ENCODE measurements at regions not wholly inside any gene's neighbourhood (a gene's known extent, or its start where the extent isn't known, plus 50 kb on each side); places are given as distances from the start of the nearest gene placed in this dataset.

- DNase-seq (ENCODE audit: low read depth, low spot score) (no peak), ATAC-seq (no peak), FAIRE-seq (no peak)
- in situ Hi-C loops (cut with MboI) (no loop called here), intact Hi-C loops (cut with micrococcal nuclease; ENCODE audit: unreplicated experiment) (no loop called here)
- Histone ChIP-seq H3K9me3 (replicated peaks; ENCODE audit: control insufficient read depth, insufficient read depth, low read length) (no peaks in the 10 kb centered on the region), H3K79me2 (ENCODE audit: control insufficient read depth, insufficient read depth, low read length) (no peaks in the 10 kb centered on the region), H3K4me3 (no peak overlapping the region), H3K4me1 (ENCODE audit: control insufficient read depth, insufficient read depth, low read length) (no peaks in the 10 kb centered on the region), H3K27ac (ENCODE audit: control insufficient read depth, insufficient read depth) (no peak overlapping the region), H3K9ac (ENCODE audit: control insufficient read depth, insufficient read depth, low read length) (no peak overlapping the region), H3K36me3 (ENCODE audit: control insufficient read depth in 2 of 2, insufficient read depth in 2 of 2, low read length in 1 of 2) (no peaks in the 10 kb centered on the region), H2AFZ (ENCODE audit: control insufficient read depth, low read depth, low read length) (no peak overlapping the region), H3K27me3 (replicated peaks in 1 of 2; ENCODE audit: control insufficient read depth in 2 of 2, insufficient read depth in 2 of 2, low read length in 1 of 2) (no peaks in the 10 kb centered on the region), H4K20me1 (ENCODE audit: control insufficient read depth, insufficient read depth) (no peaks in the 10 kb centered on the region), H3K4me2 (ENCODE audit: control insufficient read depth, insufficient read depth) (no peak overlapping the region)
- SMC1A ChIA-PET (ENCODE audit: uncharacterized antibody, unreplicated experiment) = no interaction called here
- no TSS peak for BruUV-seq (replicated peaks)
- POLR2A ChIA-PET = no interaction called here
- RAD21 ChIA-PET (ENCODE audit: unreplicated experiment) = no interaction called here
- CTCF ChIA-PET = no interaction called here
- TF ChIP-seq ZNF207 (IDR thresholded peaks at IDR 0.05; ENCODE audit: borderline replicate concordance) (no peak), NFYB (IDR thresholded peaks at IDR 0.05; ENCODE audit: insufficient read depth, low read depth, low read length) (no peak), IRF5 (IDR thresholded peaks at IDR 0.05; ENCODE audit: borderline replicate concordance) (no peak), CREM (IDR thresholded peaks at IDR 0.05; ENCODE audit: low read depth) (no peak), MEF2A (IDR thresholded peaks at IDR 0.05; ENCODE audit: insufficient read depth, low read depth, low read length) (no peak)
Measured at GRCh38 chr18:73421010-73421409, 553.2 kb upstream of the NETO1 start.

- no peaks in the 10 kb centered on the region for H3K4me1 ChIP-seq (ENCODE audit: control insufficient read depth, insufficient read depth, low read length)
- intact Hi-C loops (cut with micrococcal nuclease; ENCODE audit: unreplicated experiment) (no loop called here), in situ Hi-C loops (cut with MboI) (no loop called here)
- SMC1A ChIA-PET (ENCODE audit: uncharacterized antibody, unreplicated experiment) = no interaction called here
- DNase-seq (ENCODE audit: low read depth, low spot score) = no peak
- no peak for ATAC-seq
- no peaks in the 10 kb centered on the region for H3K79me2 ChIP-seq (ENCODE audit: control insufficient read depth, insufficient read depth, low read length)
- RAD21 ChIA-PET (ENCODE audit: unreplicated experiment) = no interaction called here
- no peak for FAIRE-seq
- H3K36me3 ChIP-seq (ENCODE audit: control insufficient read depth in 2 of 2, insufficient read depth in 2 of 2, low read length in 1 of 2) = no peaks in the 10 kb centered on the region
- POLR2A ChIA-PET = no interaction called here
- H3K27ac ChIP-seq (ENCODE audit: control insufficient read depth, insufficient read depth) = no peak overlapping the region
- H4K20me1 ChIP-seq (ENCODE audit: control insufficient read depth, insufficient read depth) = no peaks in the 10 kb centered on the region
- no peak overlapping the region for H3K4me3 ChIP-seq
- H3K9ac ChIP-seq (ENCODE audit: control insufficient read depth, insufficient read depth, low read length) = no peak overlapping the region
- CTCF ChIA-PET = interaction anchor here (1.3 kb wide), 1 partner anchor 14 kb away, joined by 3 read pairs; no protein-coding TSS in a partner anchor
- H2AFZ ChIP-seq (ENCODE audit: control insufficient read depth, low read depth, low read length) = no peak overlapping the region
- H3K9me3 ChIP-seq (replicated peaks; ENCODE audit: control insufficient read depth, insufficient read depth, low read length) = no peaks in the 10 kb centered on the region
- H3K27me3 ChIP-seq (replicated peaks in 1 of 2; ENCODE audit: control insufficient read depth in 2 of 2, insufficient read depth in 2 of 2, low read length in 1 of 2) = no peaks in the 10 kb centered on the region
- 25% methylated on average over 4 of the region's 4 CpGs for whole genome bisulfite sequencing (ENCODE audit: insufficient coverage, insufficient replicate concordance, low lambda C conversion rate, missing lambda C conversion rate)
- no peak overlapping the region for H3K4me2 ChIP-seq (ENCODE audit: control insufficient read depth, insufficient read depth)
- no TSS peak for BruUV-seq (replicated peaks)
- TF ChIP-seq NR2C1 (IDR thresholded peaks at IDR 0.05) (no peak), NRF1 (conservative IDR thresholded peaks at IDR 0.05; ENCODE audit: low read depth, low read length) (no peak), TARDBP (IDR thresholded peaks at IDR 0.05; ENCODE audit: borderline replicate concordance) (no peak), MTA2 (IDR thresholded peaks at IDR 0.05; ENCODE audit: low read depth) (no peak), DPF2 (IDR thresholded peaks at IDR 0.05) (no peak), SMC3 (IDR thresholded peaks at IDR 0.05; ENCODE audit: borderline replicate concordance, low read length) (no peak), BACH1 (IDR thresholded peaks at IDR 0.05; ENCODE audit: borderline replicate concordance) (no peak), IKZF1 (conservative IDR thresholded peaks at IDR 0.05) (no peak), ZNF622 (IDR thresholded peaks at IDR 0.05) (no peak), SREBF2 (IDR thresholded peaks at IDR 0.05; ENCODE audit: low read length) (no peak), FOS (IDR thresholded peaks at IDR 0.05; ENCODE audit: borderline replicate concordance, extremely low read depth, insufficient read length) (no peak), ZBTB4 (CRISPR knock-in tag; IDR thresholded peaks at IDR 0.05) (no peak), IRF4 (IDR thresholded peaks at IDR 0.05; ENCODE audit: low read depth, low read length) (no peak), NR2F1 (conservative IDR thresholded peaks at IDR 0.05) (no peak)
Measured at GRCh38 chr18:73419531-73419930, 551.7 kb upstream of the NETO1 start.
